PC-9 (cell line): ENCODE measurements at regions not wholly inside any gene's neighbourhood (a gene's known extent, or its start where the extent isn't known, plus 50 kb on each side); places are given as distances from the start of the nearest gene placed in this dataset.

Source experiments
- EZH2 ChIP-seq: fragments of 200-600 bp; sonication (generic); IDR thresholded peaks from 2 replicates; pipeline ENCODE4 v1.8.0; 2017; ENCODE audit warnings: antibody characterized with exemption, low read depth
- TF ChIP-seq, protein P1 (sequence below): fragments of 200-600 bp; sonication (generic); conservative IDR thresholded peaks from 2 replicates; pipeline ENCODE4 v1.6.1; 2017; ENCODE audit warnings: mixed run types, antibody characterized with exemption, mild to moderate bottlenecking, moderate library complexity

GRCh38 chr17:27984404-27984803, 58.1 kb upstream of the NLK start:
- TF ChIP-seq, protein P1, sequence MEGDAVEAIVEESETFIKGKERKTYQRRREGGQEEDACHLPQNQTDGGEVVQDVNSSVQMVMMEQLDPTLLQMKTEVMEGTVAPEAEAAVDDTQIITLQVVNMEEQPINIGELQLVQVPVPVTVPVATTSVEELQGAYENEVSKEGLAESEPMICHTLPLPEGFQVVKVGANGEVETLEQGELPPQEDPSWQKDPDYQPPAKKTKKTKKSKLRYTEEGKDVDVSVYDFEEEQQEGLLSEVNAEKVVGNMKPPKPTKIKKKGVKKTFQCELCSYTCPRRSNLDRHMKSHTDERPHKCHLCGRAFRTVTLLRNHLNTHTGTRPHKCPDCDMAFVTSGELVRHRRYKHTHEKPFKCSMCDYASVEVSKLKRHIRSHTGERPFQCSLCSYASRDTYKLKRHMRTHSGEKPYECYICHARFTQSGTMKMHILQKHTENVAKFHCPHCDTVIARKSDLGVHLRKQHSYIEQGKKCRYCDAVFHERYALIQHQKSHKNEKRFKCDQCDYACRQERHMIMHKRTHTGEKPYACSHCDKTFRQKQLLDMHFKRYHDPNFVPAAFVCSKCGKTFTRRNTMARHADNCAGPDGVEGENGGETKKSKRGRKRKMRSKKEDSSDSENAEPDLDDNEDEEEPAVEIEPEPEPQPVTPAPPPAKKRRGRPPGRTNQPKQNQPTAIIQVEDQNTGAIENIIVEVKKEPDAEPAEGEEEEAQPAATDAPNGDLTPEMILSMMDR = no peak
- TF ChIP-seq EZH2 = no peak
